Activated CD8-positive, alpha-beta memory T cell treated with anti-CD3 and anti-CD28 coated beads, Interleukin-2, amount 10 ng/mL, durations not matched to agents 7 days and 5 days (primary cell): ENCODE measurements at regions not wholly inside any gene's neighbourhood (a gene's known extent, or its start where the extent isn't known, plus 50 kb on each side); places are given as distances from the start of the nearest gene placed in this dataset.

Experiments
- ATAC-seq: fragments of 150-1000 bp; cut with Tn5 transposase; one replicate; pipeline ENCODE4 v1.10.0; 2021; ENCODE audit warnings: moderate library complexity
- CTCF ChIA-PET: fragments of 350-600 bp; sonication (Branson Sonifier 250); formaldehyde crosslinking; loops from one replicate; lab custom pipeline; 2021; ENCODE audit warnings: antibody characterized with exemption; lab: Charles Lee
- DNase-seq: peaks from one replicate; pipeline ENCODE4 v3.0.0-alpha.2; 2020
- H3K27ac Mint-ChIP-seq: one replicate; pipeline ENCODE4 v1.8.0; 2021; ENCODE audit warnings: mild to moderate bottlenecking, mixed read lengths
- H3K27me3 Mint-ChIP-seq: one replicate; pipeline ENCODE4 v1.8.0; 2021; ENCODE audit warnings: mixed read lengths
- H3K36me3 Mint-ChIP-seq: one replicate; pipeline ENCODE4 v1.8.0; 2021; ENCODE audit warnings: mild to moderate bottlenecking, mixed read lengths
- H3K4me1 Mint-ChIP-seq: one replicate; pipeline ENCODE4 v1.8.0; 2021; ENCODE audit warnings: mixed read lengths
- H3K4me3 Mint-ChIP-seq: one replicate; pipeline ENCODE4 v1.8.0; 2021; ENCODE audit warnings: mild to moderate bottlenecking, moderate library complexity, mixed read lengths
- H3K9me3 Mint-ChIP-seq: one replicate; pipeline ENCODE4 v1.8.0; 2022; ENCODE audit warnings: low read depth, mixed read lengths

DNA sequence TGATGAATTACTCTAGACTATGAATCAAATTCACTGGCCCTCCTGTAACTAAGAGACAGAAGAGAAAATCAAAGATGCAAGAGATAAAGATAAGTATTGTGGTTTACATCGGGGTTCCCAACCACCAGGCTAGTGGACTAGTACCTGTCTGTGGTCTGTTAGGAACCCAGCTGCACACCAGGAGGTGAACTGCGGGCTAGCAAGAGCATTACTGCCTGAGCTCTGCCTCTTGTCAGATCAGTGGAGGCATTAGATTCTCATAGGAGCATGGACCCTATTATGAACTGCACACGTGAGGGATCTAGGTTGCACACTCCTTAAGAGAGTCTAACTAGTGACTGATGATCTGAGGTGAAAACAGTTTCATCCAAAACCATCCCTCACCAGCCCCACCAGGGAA, 58.9 kb upstream of the DUSP10 start:
- DNase-seq (peak; percentile 68), ATAC-seq (peak; percentile 66)
- no peak overlapping the region for H3K4me3 Mint-ChIP-seq

DNA sequence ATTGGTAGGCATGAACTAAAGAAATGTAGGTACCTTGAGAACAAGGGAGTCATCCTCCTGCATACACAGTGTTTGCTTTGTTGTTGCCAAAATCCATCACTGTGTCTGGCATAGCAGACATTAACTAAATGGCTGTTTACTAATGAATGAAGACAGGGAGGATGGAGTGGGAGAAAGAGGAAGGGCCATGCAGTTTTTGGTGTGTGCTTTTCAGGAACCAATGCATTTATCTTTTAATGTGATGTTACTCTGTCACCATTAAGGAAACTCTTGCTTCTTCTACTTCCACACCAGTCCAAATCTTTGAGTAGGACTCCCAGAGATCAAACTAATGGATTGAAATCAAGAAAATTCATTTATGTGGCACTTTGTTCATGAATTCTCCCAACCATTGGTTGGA, 55.6 kb upstream of the DUSP10 start:
- H3K4me1 Mint-ChIP-seq = peaks cover 45% of the 10 kb centered on the region
- H3K27ac Mint-ChIP-seq = no peak overlapping the region
- DNase-seq = no peak
- H3K4me3 Mint-ChIP-seq = no peak overlapping the region
- H3K27me3 Mint-ChIP-seq = no peaks in the 10 kb centered on the region
- peaks cover 17% of the 10 kb centered on the region for H3K36me3 Mint-ChIP-seq
- CTCF ChIA-PET = no interaction called here
- ATAC-seq = no peak
- peaks cover 9% of the 10 kb centered on the region for H3K9me3 Mint-ChIP-seq

More for the DNA sequence above, 58.9 kb upstream of the DUSP10 start:
- Mint-ChIP-seq H3K36me3 (peaks cover 14% of the 10 kb centered on the region), H3K27me3 (no peaks in the 10 kb centered on the region), H3K27ac (peak overlapping the region; percentile 69), H3K9me3 (peaks cover 9% of the 10 kb centered on the region), H3K4me1 (peaks cover 23% of the 10 kb centered on the region)
- CTCF ChIA-PET = interaction anchor here (2.1 kb wide), 1 partner anchor 18 kb away, joined by 6 read pairs; no protein-coding TSS in a partner anchor

DNA sequence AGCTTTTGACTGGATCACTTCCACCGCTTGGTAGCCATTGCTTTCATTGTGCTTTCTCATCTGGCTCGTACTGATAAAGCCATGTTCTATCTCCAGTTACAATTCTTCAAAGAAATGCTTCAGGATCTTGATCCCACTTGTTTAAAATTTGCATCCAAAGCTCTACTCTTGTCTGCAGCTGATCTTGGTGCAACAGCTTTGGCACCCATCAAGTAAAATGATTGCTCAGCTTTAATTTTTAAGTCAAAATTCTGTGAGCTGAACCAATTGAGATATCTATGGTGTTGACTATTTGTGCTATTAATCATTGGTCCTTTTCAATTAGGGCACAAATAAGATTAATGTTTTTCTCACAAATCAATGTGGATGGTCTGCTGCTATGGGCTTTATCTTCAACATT, 54.8 kb upstream of the DUSP10 start:
- CTCF ChIA-PET = interaction anchor here (1.0 kb wide), 1 partner anchor 13 kb away, joined by 5 read pairs; no protein-coding TSS in a partner anchor
- no peak overlapping the region for H3K27ac Mint-ChIP-seq
- DNase-seq (no peak), ATAC-seq (no peak)
- peaks cover 37% of the 10 kb centered on the region for H3K4me1 Mint-ChIP-seq
- H3K9me3 Mint-ChIP-seq = peaks cover 9% of the 10 kb centered on the region
- H3K4me3 Mint-ChIP-seq = no peak overlapping the region
- no peaks in the 10 kb centered on the region for H3K27me3 Mint-ChIP-seq
- H3K36me3 Mint-ChIP-seq = peaks cover 17% of the 10 kb centered on the region

DNA sequence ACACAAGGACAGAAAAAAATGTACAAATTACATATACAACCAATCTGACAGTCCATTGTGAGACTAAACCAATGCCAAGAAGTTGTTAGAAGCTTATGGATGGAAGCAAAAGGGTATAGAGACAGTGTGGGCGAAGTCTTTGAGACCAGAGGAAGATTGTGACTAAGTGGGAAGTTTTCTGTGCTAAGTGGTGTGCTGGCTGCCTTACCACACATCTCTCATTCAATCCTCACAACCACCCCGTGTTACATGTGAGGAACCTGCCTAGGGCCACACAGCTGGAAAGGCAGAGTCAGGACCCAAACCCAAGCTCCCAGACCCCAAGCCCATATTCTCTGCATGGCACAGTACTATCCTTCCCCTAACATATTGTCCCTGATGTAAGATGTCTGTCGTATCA, 53.5 kb upstream of the DUSP10 start:
- Mint-ChIP-seq H3K27me3 (no peaks in the 10 kb centered on the region), H3K4me3 (no peak overlapping the region), H3K9me3 (peaks cover 9% of the 10 kb centered on the region), H3K27ac (no peak overlapping the region), H3K4me1 (peaks cover 26% of the 10 kb centered on the region), H3K36me3 (peaks cover 16% of the 10 kb centered on the region)
- ATAC-seq = no peak
- CTCF ChIA-PET = interaction anchor here (1.3 to 2.1 kb wide), 2 partner anchors 11 to 52 kb away, joined by 3 to 5 read pairs; no protein-coding TSS in a partner anchor
- no peak for DNase-seq

DNA sequence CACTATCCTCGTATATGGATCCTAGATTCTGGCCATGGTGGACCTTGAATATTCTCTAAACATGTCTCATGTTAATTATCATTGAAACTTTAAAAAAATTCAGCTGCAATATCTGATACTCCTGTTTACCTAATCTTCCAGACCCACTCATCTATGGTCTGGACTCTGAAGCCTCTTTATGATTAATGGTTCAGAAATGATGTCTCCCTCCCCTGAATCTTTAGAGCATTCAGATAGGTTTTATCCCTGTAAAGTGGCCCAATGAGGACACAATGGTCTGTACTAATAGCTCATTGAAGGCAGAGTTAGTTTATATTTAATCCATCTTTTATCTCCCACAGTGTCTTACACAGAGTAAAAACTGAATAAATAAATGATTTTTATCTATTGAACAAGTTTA, 53.0 kb upstream of the DUSP10 start:
- CTCF ChIA-PET = interaction anchor here (0.6 to 2.1 kb wide), 4 partner anchors 11 to 162 kb away, joined by 3 to 5 read pairs (median 3); no protein-coding TSS in a partner anchor
- H3K9me3 Mint-ChIP-seq = peaks cover 7% of the 10 kb centered on the region
- H3K4me3 Mint-ChIP-seq = no peak overlapping the region
- H3K4me1 Mint-ChIP-seq = peaks cover 24% of the 10 kb centered on the region
- no peaks in the 10 kb centered on the region for H3K27me3 Mint-ChIP-seq
- DNase-seq = no peak
- ATAC-seq = no peak
- H3K27ac Mint-ChIP-seq = no peak overlapping the region
- H3K36me3 Mint-ChIP-seq = peaks cover 14% of the 10 kb centered on the region

DNA sequence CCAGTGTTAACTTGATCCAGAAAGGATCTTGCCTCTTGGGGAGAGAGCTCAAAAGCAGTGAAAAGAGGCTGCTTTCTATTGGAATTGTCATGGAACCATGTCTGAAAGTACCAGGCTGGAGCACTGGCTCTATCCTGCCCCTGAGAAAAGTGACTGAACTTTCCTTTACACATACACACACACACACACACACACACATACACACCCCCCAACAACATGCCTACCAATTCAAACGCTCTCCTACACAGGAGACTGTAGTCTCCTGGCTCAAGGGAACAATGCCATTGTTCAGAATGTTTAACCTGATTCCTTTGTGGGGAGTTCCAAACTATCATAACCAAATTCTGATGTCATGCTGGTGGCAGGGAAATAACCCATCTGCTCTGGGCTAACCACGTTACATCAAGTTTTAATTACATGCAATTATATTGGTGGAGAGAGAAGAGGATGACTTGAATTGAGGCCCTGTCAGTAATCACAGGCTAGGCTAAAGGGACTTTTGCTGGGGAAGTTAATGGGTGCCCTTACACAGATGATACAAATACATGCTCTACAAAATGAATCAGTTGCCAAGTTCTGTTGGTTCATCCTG, 52.3 kb upstream of the DUSP10 start:
- H3K27me3 Mint-ChIP-seq = no peaks in the 10 kb centered on the region
- CTCF ChIA-PET = interaction anchor here (1.0 to 2.1 kb wide), 3 partner anchors 10 to 51 kb away, joined by 3 to 5 read pairs (median 3); no protein-coding TSS in a partner anchor
- H3K4me1 Mint-ChIP-seq = peaks cover 24% of the 10 kb centered on the region
- H3K4me3 Mint-ChIP-seq = no peak overlapping the region
- peak; percentile 68 for ATAC-seq
- H3K9me3 Mint-ChIP-seq = peaks cover 2% of the 10 kb centered on the region
- H3K36me3 Mint-ChIP-seq = peaks cover 8% of the 10 kb centered on the region
- peak overlapping the region; percentile 29 for H3K27ac Mint-ChIP-seq
- DNase-seq = no peak

DNA sequence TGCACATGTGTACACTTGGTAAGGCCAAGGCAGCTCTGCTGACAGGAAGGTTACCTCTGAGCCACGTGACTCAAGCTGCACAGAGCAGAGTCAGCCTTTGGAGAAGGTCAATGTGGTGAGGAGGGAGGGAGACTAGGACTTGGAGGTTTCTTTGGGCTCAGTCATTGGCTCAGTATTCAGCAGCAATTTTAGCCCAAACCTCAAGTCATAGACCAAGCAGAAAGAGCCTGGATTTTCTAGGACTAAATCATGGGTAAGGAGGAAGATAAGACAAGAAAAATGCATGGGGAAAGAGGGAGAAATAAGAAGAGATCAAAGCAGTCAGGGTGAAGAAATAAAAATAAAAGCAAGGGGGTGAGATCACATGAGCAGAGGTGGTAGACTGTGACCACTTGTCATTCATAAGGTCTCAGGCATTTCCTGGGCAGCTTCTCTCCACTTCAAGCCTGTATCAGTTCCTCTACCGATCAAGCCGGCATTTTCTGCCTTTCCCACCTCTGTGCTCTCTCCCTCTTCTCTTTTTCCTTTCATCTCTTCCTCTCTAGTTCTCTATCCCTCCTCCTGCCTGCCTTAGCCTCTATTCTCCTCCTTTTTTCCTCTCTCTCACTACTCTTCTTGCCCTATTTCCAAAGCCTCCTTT, 51.7 kb upstream of the DUSP10 start:
- ATAC-seq (peak; percentile 52), DNase-seq (no peak)
- H3K27ac Mint-ChIP-seq = no peak overlapping the region
- H3K36me3 Mint-ChIP-seq = peaks cover 9% of the 10 kb centered on the region
- CTCF ChIA-PET = interaction anchor here (2.1 kb wide), 1 partner anchor 9 kb away, joined by 5 read pairs; no protein-coding TSS in a partner anchor
- peaks cover 2% of the 10 kb centered on the region for H3K9me3 Mint-ChIP-seq
- no peak overlapping the region for H3K4me3 Mint-ChIP-seq
- H3K27me3 Mint-ChIP-seq = no peaks in the 10 kb centered on the region
- peaks cover 24% of the 10 kb centered on the region for H3K4me1 Mint-ChIP-seq

DNA sequence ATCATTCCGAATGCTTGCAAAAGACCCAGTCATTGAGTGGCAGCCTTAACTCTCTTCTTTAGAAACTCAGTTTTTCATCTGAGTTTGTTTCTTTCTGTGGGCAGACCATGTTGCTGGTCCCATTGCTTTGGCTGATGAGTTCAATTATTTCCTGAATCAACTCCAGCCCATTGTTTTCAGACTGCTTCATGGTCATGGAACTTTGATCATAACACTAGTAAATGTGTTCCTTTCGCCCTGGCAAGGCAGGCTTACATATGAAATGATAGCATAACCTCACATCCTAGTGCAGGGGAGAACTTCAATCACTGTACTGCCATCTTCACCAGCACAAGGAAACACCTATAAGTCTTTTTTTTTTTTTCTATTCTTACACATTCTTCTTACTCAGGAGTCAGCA, 50.0 kb upstream of the DUSP10 start:
- Mint-ChIP-seq H3K36me3 (peaks cover 8% of the 10 kb centered on the region), H3K9me3 (peaks cover 2% of the 10 kb centered on the region), H3K27me3 (no peaks in the 10 kb centered on the region), H3K27ac (no peak overlapping the region), H3K4me3 (no peak overlapping the region), H3K4me1 (peaks cover 24% of the 10 kb centered on the region)
- ATAC-seq (no peak), DNase-seq (no peak)
- CTCF ChIA-PET = no interaction called here
